Stromal cell of bone marrow (primary cell): ENCODE measurements at regions not wholly inside any gene's neighbourhood (a gene's known extent, or its start where the extent isn't known, plus 50 kb on each side); places are given as distances from the start of the nearest gene placed in this dataset.

Experiments used
- DNase-seq: peaks from one replicate; pipeline ENCODE4 v3.0.0-alpha.2; 2012; ENCODE audit warnings: low read depth

- DNase-seq = no peak
These were observed 362.9 kb downstream of the ZEB2 start for GRCh38 chr2:144156736-144157640.

GRCh38 chr2:144154205-144154604 is 365.7 kb downstream of the ZEB2 start:
- DNase-seq = no peak

- DNase-seq = no peak
These were observed 367.1 kb downstream of the ZEB2 start for GRCh38 chr2:144152817-144153271.

- no peak for DNase-seq
These were observed 368.1 kb downstream of the ZEB2 start for GRCh38 chr2:144151851-144152250.

GRCh38 chr2:144151405-144151804 is 368.5 kb downstream of the ZEB2 start:
- no peak for DNase-seq

- DNase-seq = no peak
These were observed 372.6 kb downstream of the ZEB2 start for GRCh38 chr2:144147356-144147755.

GRCh38 chr2:144146876-144147275 is 373.0 kb downstream of the ZEB2 start:
- DNase-seq = no peak

- no peak for DNase-seq
These were observed 373.8 kb downstream of the ZEB2 start for GRCh38 chr2:144146076-144146475.

GRCh38 chr2:144143294-144144151 is 376.4 kb downstream of the ZEB2 start:
- peak; percentile 30 for DNase-seq

- no peak for DNase-seq
These were observed 379.0 kb downstream of the ZEB2 start for GRCh38 chr2:144140891-144141290.

- no peak for DNase-seq
These were observed 382.1 kb downstream of the ZEB2 start for GRCh38 chr2:144137705-144138428.

GRCh38 chr2:144137272-144137671 is 382.6 kb downstream of the ZEB2 start:
- DNase-seq = no peak

GRCh38 chr2:144136297-144137010 is 383.5 kb downstream of the ZEB2 start:
- no peak for DNase-seq

- no peak for DNase-seq
These were observed 385.8 kb downstream of the ZEB2 start for GRCh38 chr2:144133936-144134665.

- no peak for DNase-seq
These were observed 387.6 kb downstream of the ZEB2 start for GRCh38 chr2:144132357-144132756.

GRCh38 chr2:144131042-144131441 is 388.9 kb downstream of the ZEB2 start:
- DNase-seq = no peak

GRCh38 chr2:144130551-144130950 is 389.4 kb downstream of the ZEB2 start:
- DNase-seq = no peak

- no peak for DNase-seq
These were observed 391.7 kb downstream of the ZEB2 start for GRCh38 chr2:144128130-144128746.

- no peak for DNase-seq
These were observed 392.2 kb downstream of the ZEB2 start for GRCh38 chr2:144127693-144128092.

GRCh38 chr2:144126302-144126701 is 393.6 kb downstream of the ZEB2 start:
- DNase-seq = no peak
